HG03025 (cell line): ENCODE measurements at regions not wholly inside any gene's neighbourhood (a gene's known extent, or its start where the extent isn't known, plus 50 kb on each side); places are given as distances from the start of the nearest gene placed in this dataset.
A peak's percentile ranks its signal among the peaks of the same experiment; 100 is the strongest.

Experiments
- ATAC-seq: cut with Tn5 transposase; IDR thresholded peaks from one replicate; pipeline ENCODE4 v1.9.1; 2021; ENCODE audit warnings: mild to moderate bottlenecking, moderate library complexity; ENCODE audit not compliant: unreplicated experiment, low FRiP score

- no peak for ATAC-seq
These were observed 50.5 kb upstream of the POU2AF2 start for GRCh38 chr11:111194860-111195568.

- no peak for ATAC-seq
These were observed 51.5 kb upstream of the POU2AF2 start for GRCh38 chr11:111193924-111194490.

DNA sequence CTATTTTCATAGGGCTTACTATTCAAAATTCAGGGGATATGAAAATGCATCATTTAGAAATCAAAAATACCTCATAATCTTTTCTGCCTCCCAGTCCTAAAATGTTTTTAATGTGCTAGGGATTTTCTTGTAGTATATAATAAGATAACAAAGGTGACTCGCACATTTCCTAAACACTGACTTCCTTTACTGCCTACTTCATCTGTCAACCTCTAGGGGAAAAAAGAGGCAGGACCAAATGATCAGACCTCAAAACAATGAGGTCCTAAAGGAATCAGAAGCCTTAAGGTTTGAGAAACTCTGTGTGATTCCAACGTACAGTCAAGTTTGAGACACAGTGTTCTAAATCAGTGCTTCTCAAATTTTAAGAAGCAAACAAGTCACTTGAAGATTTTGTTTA lies 56.1 kb upstream of the POU2AF2 start:
- no peak for ATAC-seq

DNA sequence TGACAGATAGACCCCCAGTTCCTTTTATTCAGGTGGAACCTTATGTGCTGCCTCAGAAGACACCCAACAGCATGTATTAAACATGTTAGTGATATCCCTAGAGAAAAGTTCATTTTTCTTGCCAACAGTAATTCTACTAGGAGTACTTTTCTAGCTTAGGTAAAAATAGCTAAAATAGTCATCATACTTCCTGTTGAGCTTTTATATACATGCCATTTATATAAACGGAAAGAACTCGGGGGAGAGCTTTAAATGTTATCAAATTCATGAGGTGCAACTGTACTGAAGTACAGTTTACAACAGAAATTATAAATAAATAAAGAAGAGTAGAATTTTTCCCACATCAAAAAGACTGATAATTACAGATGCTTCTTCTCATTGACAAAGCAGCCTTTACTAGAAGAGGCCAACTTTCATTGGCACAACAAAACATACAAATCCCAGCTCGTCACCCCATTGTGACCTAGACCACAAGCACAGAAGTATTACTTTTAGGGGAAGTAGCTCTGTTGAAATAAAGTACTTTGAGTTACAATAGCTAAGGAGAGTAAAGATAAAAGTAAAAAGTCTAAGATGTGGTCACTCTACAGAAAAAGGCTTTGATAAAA lies 59.1 kb upstream of the POU2AF2 start:
- ATAC-seq, result no peak

DNA sequence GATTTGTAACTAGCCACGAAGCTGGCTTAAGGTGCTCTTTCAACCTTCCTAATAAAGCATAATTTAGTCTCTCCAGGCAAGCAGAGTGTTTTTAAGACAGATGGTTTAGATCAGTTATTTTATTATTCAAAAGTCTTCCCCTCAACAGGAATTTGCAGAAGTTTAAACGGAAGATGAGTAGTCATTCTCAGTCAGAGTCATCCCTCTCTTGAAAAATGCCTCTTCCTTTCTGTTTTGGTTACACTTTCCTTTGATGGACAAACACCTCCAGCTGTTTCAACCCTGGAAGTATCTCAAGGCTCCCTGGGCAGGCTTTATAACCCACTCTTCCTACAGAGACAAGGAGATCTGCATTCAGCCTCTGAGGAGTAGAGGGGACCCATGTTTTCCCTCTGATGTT lies 60.3 kb upstream of the POU2AF2 start:
- ATAC-seq, result no peak

GRCh38 chr11:111183706-111184105 lies 61.8 kb upstream of the POU2AF2 start:
- no peak for ATAC-seq

- no peak for ATAC-seq
These were observed 66.2 kb upstream of the POU2AF2 start for GRCh38 chr11:111179184-111179910.

DNA sequence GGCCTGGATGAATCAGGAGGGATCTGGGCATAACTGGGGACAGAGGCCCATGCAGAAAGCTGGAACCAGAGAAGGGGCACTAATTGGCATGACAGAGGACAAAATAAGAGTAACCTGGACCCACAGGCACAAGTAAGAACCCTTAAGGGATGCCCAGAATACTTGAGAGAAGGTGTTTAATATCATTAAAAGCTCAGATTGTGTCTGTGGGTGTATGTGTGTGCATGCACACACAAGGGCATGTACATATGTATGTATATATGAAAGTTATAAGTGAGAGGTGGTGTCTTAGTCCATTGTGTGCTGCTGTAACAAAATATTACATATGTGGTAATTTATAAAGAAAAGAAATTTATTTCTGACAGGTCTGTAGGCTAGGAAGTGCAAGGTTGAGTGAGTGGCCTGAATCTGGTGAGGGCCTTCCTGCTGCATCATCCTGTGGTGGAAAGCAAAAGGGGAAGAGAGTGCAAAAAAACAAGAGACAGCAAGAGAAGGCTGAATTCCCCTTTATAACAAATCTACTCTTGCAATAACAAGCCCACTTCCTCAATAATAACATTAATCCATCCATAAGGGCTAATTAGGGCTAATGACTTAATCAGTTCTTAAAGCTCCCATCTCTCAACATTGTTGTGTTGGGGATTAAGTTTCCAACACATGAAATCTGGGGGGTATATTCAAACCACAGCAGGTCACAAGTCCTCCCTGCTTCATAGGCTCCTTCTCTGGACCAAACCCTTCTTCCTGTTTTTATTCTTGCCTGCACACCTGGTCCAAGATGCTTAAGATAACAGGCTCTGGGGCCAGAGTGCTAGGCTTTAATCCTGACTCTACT lies 68.3 kb upstream of the POU2AF2 start:
- peak; percentile 70 for ATAC-seq

- peak; percentile 50 for ATAC-seq
These were observed 68.9 kb upstream of the POU2AF2 start for GRCh38 chr11:111176603-111177002.

DNA sequence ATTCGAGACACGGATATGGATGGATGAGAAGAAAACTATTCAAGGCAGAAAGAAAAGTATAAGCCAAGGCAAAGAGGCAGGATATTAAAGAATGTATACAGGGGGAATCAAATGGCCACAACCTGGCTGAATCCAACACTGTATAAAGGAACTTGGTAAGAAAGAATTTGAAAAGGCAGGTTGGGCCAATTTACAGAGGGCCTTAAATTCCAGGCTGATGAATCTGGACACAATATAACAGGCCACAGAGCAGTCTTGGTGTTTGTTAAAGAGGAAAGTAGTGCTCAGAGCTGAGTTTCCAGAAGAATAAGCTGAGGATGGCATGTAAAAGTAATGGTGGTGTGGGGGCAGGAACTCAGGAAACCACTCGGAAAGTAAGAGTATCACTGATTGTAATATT lies 72.3 kb upstream of the POU2AF2 start:
- no peak for ATAC-seq

DNA sequence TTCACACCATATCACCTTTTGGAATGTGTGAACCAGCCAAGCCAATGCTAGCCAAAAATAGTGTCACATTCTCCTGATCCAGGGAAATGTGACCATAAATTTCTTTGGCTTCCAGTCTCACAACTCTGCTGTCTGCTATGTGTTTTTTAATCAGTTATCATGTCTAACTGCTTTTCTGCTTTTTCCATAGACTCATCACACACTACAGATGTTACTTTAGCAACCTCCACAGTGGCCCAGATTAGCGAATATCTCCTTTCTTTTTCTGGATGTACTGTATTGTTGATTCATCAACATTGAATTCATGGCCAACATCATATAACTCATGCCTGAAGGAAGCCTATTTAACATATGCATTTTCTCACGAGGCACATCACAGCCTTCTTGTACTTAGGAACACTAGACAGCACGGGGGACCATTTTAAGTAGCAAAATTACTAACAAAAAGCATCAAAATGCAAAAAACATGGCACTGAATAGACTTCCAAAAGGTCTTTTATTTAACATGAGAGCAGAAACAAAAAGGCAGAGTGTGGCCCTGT lies 73.1 kb upstream of the POU2AF2 start:
- no peak for ATAC-seq

GRCh38 chr11:111170761-111171379 lies 74.7 kb upstream of the POU2AF2 start:
- no peak for ATAC-seq

DNA sequence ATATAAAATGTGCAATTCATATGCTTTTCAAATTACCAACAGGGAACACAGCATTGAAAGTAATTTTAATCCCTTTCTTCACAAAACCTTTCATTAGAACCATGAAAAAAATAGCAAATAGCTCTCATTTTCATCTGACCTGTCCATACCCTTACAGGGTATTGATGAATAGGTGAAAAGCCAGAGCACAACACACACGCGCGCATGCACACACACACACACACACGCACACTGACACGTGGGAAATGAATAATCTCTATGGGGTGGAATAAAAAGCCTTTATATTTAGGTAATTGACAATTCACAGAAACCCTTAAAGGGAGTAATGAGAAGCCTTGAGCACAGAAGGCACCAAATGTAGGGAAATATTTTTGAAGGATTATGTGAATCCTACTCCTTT lies 76.2 kb upstream of the POU2AF2 start:
- ATAC-seq, result no peak

GRCh38 chr11:111168871-111169270 lies 76.7 kb upstream of the POU2AF2 start:
- ATAC-seq, result no peak

DNA sequence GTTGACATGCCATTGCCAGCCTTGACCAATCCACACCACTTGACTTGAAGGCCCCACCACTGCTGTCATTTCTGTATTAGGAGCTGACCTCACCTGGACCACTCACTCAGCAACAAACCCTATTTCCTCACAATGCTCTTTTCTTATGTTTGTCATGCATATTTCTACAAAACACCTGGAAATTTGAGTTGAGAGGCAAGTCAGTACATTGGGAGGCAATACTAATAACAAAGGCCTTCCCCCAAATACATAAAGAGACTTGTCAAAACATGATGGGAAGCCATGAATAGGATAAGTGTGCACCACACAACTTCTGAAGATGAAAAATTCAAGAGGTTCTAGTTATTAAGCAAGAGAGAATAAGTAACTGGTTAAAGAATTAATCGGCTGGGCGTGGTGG lies 77.9 kb upstream of the POU2AF2 start:
- ATAC-seq, result no peak

DNA sequence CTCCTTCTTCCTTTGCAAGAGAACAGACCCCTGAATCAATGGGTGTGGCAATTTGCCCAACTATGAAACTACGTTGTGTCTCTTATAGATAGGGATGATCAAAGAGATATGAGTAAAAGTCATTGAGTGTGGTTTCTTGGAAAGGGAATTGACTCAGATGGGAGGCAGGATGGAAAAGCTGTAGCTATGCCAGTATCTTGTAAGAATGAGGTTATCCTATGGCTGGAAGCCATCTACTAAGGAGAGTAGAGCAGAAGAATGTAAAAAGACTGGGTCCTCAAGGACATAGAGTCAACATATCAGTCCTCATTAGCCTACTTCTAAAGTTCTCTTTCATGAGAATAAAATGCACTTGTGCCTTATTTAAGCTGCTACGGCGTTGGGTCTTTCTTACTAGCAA lies 78.9 kb upstream of the POU2AF2 start:
- no peak for ATAC-seq

DNA sequence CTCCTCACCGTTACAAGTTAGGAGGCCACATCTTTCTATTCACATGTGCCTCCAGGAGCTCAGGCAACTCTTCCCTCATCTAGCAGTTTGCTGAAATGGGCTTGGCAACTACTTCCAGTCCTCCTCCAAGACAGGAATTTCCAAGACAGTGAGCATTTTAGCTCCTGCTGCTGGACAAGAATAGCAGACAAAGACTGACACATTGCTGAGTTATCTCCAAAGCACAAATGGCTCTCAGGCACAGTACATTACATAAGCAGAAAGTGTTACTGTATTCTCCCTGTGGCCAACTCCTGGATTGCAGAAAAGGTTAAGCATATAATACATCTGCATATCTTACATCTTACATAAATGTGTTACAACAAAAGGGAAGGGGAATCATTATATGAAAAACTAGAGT lies 83.2 kb upstream of the POU2AF2 start:
- ATAC-seq, result no peak

DNA sequence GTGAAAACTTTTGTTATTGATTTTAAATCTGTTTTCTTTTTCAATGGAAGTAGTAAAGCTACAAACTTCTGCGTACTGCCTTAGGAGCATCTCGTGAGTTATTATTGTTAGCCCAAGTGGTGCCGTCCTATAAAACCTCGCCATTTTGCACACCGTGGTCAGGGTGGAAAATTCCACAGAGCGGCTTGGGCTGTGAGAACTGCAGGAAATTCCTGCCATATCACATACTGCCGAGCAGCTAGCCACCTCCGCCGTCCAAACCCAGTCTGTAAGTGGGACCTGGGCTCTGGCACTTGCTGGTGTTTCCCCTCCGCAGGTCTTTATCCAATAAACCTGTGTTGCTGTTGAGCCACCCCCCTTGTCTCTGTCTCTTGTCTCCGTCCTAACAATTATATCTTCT lies 88.0 kb upstream of the POU2AF2 start:
- ATAC-seq, result no peak

DNA sequence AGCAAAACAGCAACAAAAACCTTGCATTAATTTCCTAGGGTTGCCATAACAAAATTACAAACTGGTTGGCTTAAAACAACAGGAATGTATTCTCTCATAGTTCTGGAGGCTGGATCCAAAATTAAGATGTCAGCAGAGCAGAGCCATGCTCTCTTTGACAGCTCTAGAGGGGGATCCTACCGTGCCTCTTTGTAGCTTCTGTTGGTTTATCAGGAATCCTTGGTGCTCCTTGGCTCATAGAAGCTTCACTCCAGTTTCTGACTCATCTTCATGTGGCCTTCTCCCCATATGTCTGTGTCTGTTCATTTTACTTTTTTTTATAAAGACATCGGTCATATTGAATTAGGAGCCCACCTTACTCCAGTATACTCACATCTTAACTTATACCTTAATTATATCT lies 90.5 kb upstream of the POU2AF2 start:
- no peak for ATAC-seq

- no peak for ATAC-seq
These were observed 92.3 kb upstream of the POU2AF2 start for GRCh38 chr11:111153194-111153593.
